B cell (primary cell): ENCODE measurements at regions not wholly inside any gene's neighbourhood (a gene's known extent, or its start where the extent isn't known, plus 50 kb on each side); places are given as distances from the start of the nearest gene placed in this dataset.

Experiments used
- ATAC-seq: fragments of 200-7000 bp; cut with Tn5 transposase; one replicate; pipeline ENCODE4 v1.10.0; 2021; ENCODE audit warnings: low read depth, mild to moderate bottlenecking, moderate number of reproducible peaks, moderate library complexity
- CTCF ChIA-PET: fragments of 350-600 bp; sonication (Branson Sonifier 250); formaldehyde crosslinking; loops from one replicate; lab custom pipeline; 2021; ENCODE audit warnings: antibody characterized with exemption, inconsistent platforms; lab: Charles Lee
- POLR2A ChIA-PET: fragments of 350-600 bp; sonication (Branson Sonifier 250); formaldehyde crosslinking; loops from one replicate; lab custom pipeline; 2021; ENCODE audit warnings: antibody characterized with exemption; lab: Charles Lee
- DNase-seq: peaks from one replicate; pipeline ENCODE4 v3.0.0; 2013
- H2AFZ ChIP-seq: 2 replicates; pipeline ENCODE4 v1.6.1; 2012; ENCODE audit warnings: mild to moderate bottlenecking, low read depth, low read length; ENCODE audit not compliant: insufficient read depth, poor library complexity, severe bottlenecking
- H3K27ac ChIP-seq, 2 donors: 1 replicate in 1 of 2; 2 replicates in 1 of 2; pipeline ENCODE4 v1.5.1; 2012 to 2013; ENCODE audit warnings: low read length in 2 of 2, mild to moderate bottlenecking in 2 of 2, moderate library complexity in 1 of 2
- H3K27me3 ChIP-seq, 4 experiments: fragments of 200-600 bp in 1 of 4; sonication (generic) in 1 of 4; replicated peaks in 1 of 4; 1 replicate in 2 of 4; 2 replicates in 2 of 4; pipeline versions ENCODE4 v1.6.1 to v1.7.0; 2013 to 2016; ENCODE audit warnings: low read length in 3 of 4, mild to moderate bottlenecking in 2 of 4, mixed read lengths in 1 of 4, moderate library complexity in 1 of 4; ENCODE audit not compliant: insufficient read depth in 4 of 4, control insufficient read depth in 3 of 4; ENCODE audit errors: control extremely low read depth in 1 of 4
- H3K36me3 ChIP-seq, 2 experiments: replicated peaks in 1 of 2; 1 replicate in 1 of 2; 2 replicates in 1 of 2; pipeline versions ENCODE4 v1.6.1 to v1.7.1; 2013; ENCODE audit warnings: low read length in 1 of 2; ENCODE audit not compliant: insufficient read depth in 2 of 2, control insufficient read depth in 1 of 2; ENCODE audit errors: control extremely low read depth in 1 of 2, extremely low read depth in 1 of 2
- H3K4me1 ChIP-seq, 2 donors: fragments of 200-600 bp in 1 of 2; sonication (generic) in 1 of 2; 1 replicate in 1 of 2; 2 replicates in 1 of 2; pipeline versions ENCODE4 v1.5.1 to v1.6.1; 2013 to 2017; ENCODE audit warnings: low read length in 2 of 2; ENCODE audit not compliant: control insufficient read depth in 2 of 2, insufficient read depth in 2 of 2
- H3K4me2 ChIP-seq: replicated peaks from 2 replicates; pipeline ENCODE3; 2012; ENCODE audit warnings: mild to moderate bottlenecking, low read depth, low read length; ENCODE audit not compliant: poor library complexity, severe bottlenecking
- H3K4me3 ChIP-seq, 5 experiments: fragments of 200-600 bp in 1 of 5; sonication (generic) in 1 of 5; 1 replicate in 3 of 5; 2 replicates in 2 of 5; pipeline versions ENCODE4 v1.5.1 to v1.7.0; 2011 to 2016; ENCODE audit warnings: low read length in 4 of 5, mild to moderate bottlenecking in 4 of 5, low read depth in 2 of 5, control low read depth in 1 of 5, moderate library complexity in 1 of 5; ENCODE audit not compliant: insufficient read depth in 1 of 5; ENCODE audit errors: control extremely low read depth in 1 of 5, extremely low read depth in 1 of 5
- H3K79me2 ChIP-seq: fragments of 200-600 bp; sonication (generic); one replicate; pipeline ENCODE4 v1.6.0; 2016; ENCODE audit warnings: low read length; ENCODE audit not compliant: control insufficient read depth, insufficient read depth
- H3K9ac ChIP-seq: fragments of 200-600 bp; sonication (generic); 2 replicates; pipeline ENCODE4 v1.6.1; 2017; ENCODE audit warnings: mild to moderate bottlenecking, low read length, moderate library complexity
- H3K9me3 ChIP-seq, 3 donors: one replicate each; pipeline versions ENCODE4 v1.6.1 to v1.7.1; 2013; ENCODE audit warnings: low read length in 2 of 3; ENCODE audit not compliant: control insufficient read depth in 2 of 3, insufficient read depth in 1 of 3; ENCODE audit errors: control extremely low read depth in 1 of 3
- H4K20me1 ChIP-seq: 2 replicates; pipeline ENCODE4 v1.6.0; 2012; ENCODE audit warnings: mild to moderate bottlenecking, low read length; ENCODE audit not compliant: insufficient read depth, control insufficient read depth, poor library complexity, severe bottlenecking
- H3K27ac Mint-ChIP-seq: one replicate; pipeline ENCODE4 v1.8.0; 2021; ENCODE audit warnings: mixed read lengths
- H3K27me3 Mint-ChIP-seq: one replicate; pipeline ENCODE4 v1.8.0; 2021; ENCODE audit warnings: mixed read lengths
- H3K4me1 Mint-ChIP-seq: one replicate; pipeline ENCODE4 v1.8.0; 2021; ENCODE audit warnings: mixed read lengths
- H3K4me3 Mint-ChIP-seq: one replicate; pipeline ENCODE4 v1.8.0; 2021; ENCODE audit warnings: mixed read lengths
- H3K9me3 Mint-ChIP-seq: one replicate; pipeline ENCODE4 v1.8.0; 2022; ENCODE audit warnings: mixed read lengths; ENCODE audit not compliant: insufficient read depth
- EZH2 ChIP-seq: IDR thresholded peaks from 2 replicates; pipeline ENCODE4 v1.6.1; 2012; ENCODE audit warnings: borderline replicate concordance, low read depth, mild to moderate bottlenecking, moderate library complexity, low read length; ENCODE audit not compliant: insufficient read depth, poor library complexity, severe bottlenecking
- WGBS: methylation state at CpG from one replicate; pipeline ENCODE4 v1.1.5; 2013; ENCODE audit warnings: missing lambda C conversion rate; ENCODE audit not compliant: insufficient coverage; 5-methylcytosine and 5-hydroxymethylcytosine counted together
- intact Hi-C: fragments of 100-400 bp; cut with micrococcal nuclease; formaldehyde crosslinking; loops from one replicate; pipeline ENCODE4 v1.10.0; 2022
- TF ChIP-seq, protein P1 (sequence below): fragments of 200-600 bp; IDR thresholded peaks from one replicate; pipeline ENCODE4 v1.8.0; 2022; ENCODE audit warnings: antibody characterized with exemption, mild to moderate bottlenecking

- Mint-ChIP-seq H3K27me3 (peaks cover 6% of the 10 kb centered on the region), H3K27ac (no peak overlapping the region), H3K9me3 (no peaks in the 10 kb centered on the region), H3K4me3 (no peak overlapping the region), H3K4me1 (peaks cover 12% of the 10 kb centered on the region)
- no peak for ATAC-seq
- Histone ChIP-seq H3K79me2 (no peaks in the 10 kb centered on the region), H3K4me3 (no peak overlapping the region), H2AFZ (no peak overlapping the region), H3K27ac (no peak overlapping the region), H4K20me1 (no peaks in the 10 kb centered on the region), H3K27me3 (no peaks in the 10 kb centered on the region), H3K9me3 (no peaks in the 10 kb centered on the region), H3K9ac (no peak overlapping the region), H3K4me2 (no peak overlapping the region), H3K4me1 (peaks cover 9 to 12% of the 10 kb centered on the region in 2 donors), H3K36me3 (no peaks in the 10 kb centered on the region)
- WGBS, result no CpG with 5 or more reads among the region's 1 CpG
- no peak for DNase-seq
- POLR2A ChIA-PET, result no interaction called here
- no peak for TF ChIP-seq EZH2
- TF ChIP-seq, protein P1, sequence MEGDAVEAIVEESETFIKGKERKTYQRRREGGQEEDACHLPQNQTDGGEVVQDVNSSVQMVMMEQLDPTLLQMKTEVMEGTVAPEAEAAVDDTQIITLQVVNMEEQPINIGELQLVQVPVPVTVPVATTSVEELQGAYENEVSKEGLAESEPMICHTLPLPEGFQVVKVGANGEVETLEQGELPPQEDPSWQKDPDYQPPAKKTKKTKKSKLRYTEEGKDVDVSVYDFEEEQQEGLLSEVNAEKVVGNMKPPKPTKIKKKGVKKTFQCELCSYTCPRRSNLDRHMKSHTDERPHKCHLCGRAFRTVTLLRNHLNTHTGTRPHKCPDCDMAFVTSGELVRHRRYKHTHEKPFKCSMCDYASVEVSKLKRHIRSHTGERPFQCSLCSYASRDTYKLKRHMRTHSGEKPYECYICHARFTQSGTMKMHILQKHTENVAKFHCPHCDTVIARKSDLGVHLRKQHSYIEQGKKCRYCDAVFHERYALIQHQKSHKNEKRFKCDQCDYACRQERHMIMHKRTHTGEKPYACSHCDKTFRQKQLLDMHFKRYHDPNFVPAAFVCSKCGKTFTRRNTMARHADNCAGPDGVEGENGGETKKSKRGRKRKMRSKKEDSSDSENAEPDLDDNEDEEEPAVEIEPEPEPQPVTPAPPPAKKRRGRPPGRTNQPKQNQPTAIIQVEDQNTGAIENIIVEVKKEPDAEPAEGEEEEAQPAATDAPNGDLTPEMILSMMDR, result no peak
- CTCF ChIA-PET, result no interaction called here
- intact Hi-C loops, result no loop called here
Observed at GRCh38 chr3:140830391-140830790, 111.2 kb upstream of the SLC25A36 start.

- Histone ChIP-seq H3K79me2 (no peaks in the 10 kb centered on the region), H3K9ac (no peak overlapping the region), H3K4me2 (peak overlapping the region; percentile 40), H3K36me3 (no peaks in the 10 kb centered on the region), H4K20me1 (no peaks in the 10 kb centered on the region), H3K27ac (no peak overlapping the region), H3K9me3 (no peaks in the 10 kb centered on the region), H3K4me3 (no peak overlapping the region), H3K27me3 (no peaks in the 10 kb centered on the region), H3K4me1 (peaks cover 9 to 12% of the 10 kb centered on the region in 2 donors), H2AFZ (no peak overlapping the region)
- Mint-ChIP-seq H3K27me3 (peaks cover 6% of the 10 kb centered on the region), H3K9me3 (no peaks in the 10 kb centered on the region), H3K4me3 (peak overlapping the region; percentile 69), H3K27ac (no peak overlapping the region), H3K4me1 (peaks cover 12% of the 10 kb centered on the region)
- ChIA-PET POLR2A (no interaction called here), CTCF (no interaction called here)
- ATAC-seq, result peak; percentile 43
- intact Hi-C loops, result no loop called here
- TF ChIP-seq, protein P1, result no peak
- no peak for TF ChIP-seq EZH2
- WGBS, result 18% methylated on average over 2 of the region's 3 CpGs
- DNase-seq, result peak; percentile 24
Observed at GRCh38 chr3:140832883-140833282, 108.8 kb upstream of the SLC25A36 start.
